ENCODE measurements at regions not wholly inside any gene's neighbourhood (a gene's known extent, or its start where the extent isn't known, plus 50 kb on each side); places are given as distances from the start of the nearest gene placed in this dataset.

- no peak for DNase-seq (ENCODE audit: low read depth)
- no peak overlapping the region for H3K4me3 ChIP-seq (ENCODE audit: control insufficient read depth, low read depth, low read length)
- no peak for TF ChIP-seq CTCF (conservative IDR thresholded peaks at IDR 0.05; ENCODE audit: control insufficient read depth, insufficient read depth, low read depth, low read length)
Observed at GRCh38 chr7:145489609-145490008, 627.0 kb upstream of the CNTNAP2 start.

DNA sequence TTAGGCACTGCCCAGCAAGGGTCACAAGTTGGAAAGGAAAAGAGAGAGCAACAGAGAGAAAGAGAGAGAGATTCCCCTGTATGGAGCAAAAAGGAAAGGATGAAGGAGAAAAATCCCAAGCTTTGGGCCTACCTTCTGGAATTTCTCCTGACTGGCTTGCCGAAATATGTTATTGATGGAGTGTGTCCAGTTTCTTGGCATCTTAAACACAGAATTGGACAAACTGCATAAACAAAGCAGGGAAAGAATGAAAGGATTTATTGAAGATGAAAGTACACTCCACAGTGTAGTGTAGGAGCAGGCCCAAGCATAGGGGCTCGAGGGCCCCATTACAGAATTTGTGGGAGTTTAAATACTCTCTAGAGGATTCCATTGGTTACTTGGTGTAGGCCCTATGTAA is 627.8 kb upstream of the CNTNAP2 start:
- no peak for TF ChIP-seq CTCF (conservative IDR thresholded peaks at IDR 0.05; ENCODE audit: control insufficient read depth, insufficient read depth, low read depth, low read length)
- DNase-seq (ENCODE audit: low read depth): no peak

DNA sequence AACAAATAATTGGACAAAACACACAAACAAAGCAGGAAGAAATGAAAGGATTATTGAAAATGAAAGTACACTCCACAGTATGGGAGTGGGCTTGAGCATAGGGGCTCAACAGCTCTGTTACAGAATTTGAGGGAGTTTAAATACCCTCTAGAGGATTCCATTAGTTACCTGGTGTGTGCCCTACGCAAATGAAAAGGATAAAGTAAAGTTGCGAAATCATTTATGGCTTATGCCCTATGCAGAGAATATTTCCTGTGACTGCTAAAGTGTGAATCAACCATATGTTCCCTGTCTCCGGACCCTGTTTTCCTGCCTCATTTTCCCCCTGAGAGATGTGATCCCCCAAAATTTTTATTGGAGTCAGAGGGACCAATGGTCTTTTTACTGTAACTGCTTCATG is 634.6 kb upstream of the CNTNAP2 start:
- DNase-seq (ENCODE audit: low read depth): no peak
- TF ChIP-seq CTCF (conservative IDR thresholded peaks at IDR 0.05; ENCODE audit: control insufficient read depth, insufficient read depth, low read depth, low read length): no peak
- no peak overlapping the region for H3K4me3 ChIP-seq (ENCODE audit: control insufficient read depth, low read depth, low read length)

More for the DNA sequence above, 627.8 kb upstream of the CNTNAP2 start:
- no peak overlapping the region for H3K4me3 ChIP-seq (ENCODE audit: control insufficient read depth, low read depth, low read length)

DNA sequence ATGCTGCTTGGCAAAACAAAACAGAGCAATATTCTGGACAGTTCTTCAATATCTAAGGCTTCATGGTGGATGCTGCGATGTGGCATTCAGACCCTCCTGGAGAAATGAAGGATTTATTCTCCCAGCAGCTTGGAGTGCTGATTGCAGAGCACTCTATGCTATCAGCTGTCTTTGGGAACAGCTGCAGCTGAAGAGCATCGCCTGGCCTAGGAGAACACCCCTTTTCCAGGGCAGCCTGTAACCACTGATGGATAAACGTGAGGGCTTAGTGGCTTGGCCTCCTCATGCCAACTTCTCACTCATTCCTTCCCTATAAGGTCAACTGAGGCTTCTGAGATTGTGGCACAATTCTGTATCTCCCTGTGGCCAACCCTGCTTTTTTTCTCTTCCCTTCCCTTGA is 638.1 kb upstream of the CNTNAP2 start:
- DNase-seq (ENCODE audit: low read depth): no peak
- H3K4me3 ChIP-seq (ENCODE audit: control insufficient read depth, low read depth, low read length): no peak overlapping the region
- TF ChIP-seq CTCF (conservative IDR thresholded peaks at IDR 0.05; ENCODE audit: control insufficient read depth, insufficient read depth, low read depth, low read length): no peak

DNA sequence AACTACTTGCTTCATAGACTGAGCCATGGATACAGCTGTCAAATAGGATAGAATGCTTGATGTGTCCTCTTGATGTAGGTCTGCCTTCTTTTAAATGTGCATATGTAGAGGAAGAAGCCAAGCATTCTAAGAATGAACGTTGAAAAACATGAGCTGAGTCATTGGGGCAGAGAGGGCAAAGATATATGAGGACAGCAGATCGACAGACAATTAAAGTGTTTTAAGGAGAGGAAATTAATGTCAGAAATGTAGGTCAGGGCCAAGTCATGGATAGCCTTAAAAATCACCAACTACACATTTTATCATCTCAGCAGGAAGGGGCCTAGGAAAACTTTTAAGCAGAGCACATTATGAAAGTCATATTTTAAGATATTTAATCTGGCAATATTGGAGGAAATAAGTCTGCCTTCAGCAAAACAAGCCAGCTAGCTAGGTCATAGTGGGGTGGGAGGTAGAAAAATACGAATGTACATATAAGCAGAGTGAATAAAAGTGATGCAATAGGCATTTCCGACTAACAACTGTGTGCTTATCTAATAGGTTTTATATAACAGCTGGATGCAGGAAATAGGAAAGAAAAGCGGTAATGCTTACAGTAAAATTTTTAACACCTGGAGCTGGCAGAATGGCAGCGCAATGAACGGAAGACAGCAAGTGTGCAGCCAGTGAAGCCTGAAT is 638.3 kb upstream of the TPK1 start:
- DNase-seq (ENCODE audit: low read depth): no peak
- no peak for TF ChIP-seq CTCF (conservative IDR thresholded peaks at IDR 0.05; ENCODE audit: control insufficient read depth, insufficient read depth, low read depth, low read length)
- no peak overlapping the region for H3K4me3 ChIP-seq (ENCODE audit: control insufficient read depth, low read depth, low read length)

DNA sequence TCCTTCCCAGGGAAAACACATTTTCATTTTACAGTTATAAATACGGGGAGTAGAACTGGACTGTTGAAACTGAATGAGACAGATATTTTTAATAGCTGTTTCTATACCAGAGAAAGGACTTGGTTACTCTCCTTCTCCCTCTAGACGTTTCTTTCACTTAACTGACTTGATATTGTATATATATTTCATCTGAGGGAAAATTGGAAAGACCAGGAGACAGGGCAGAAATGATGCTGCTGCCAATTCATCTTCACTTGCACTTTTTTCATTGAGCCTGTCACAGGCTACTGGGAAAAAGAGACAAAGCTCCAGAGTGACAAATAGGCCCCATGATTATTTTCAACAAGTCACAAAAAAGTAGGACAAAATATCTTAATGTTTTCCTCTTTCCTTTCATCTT is 636.0 kb upstream of the TPK1 start:
- DNase-seq (ENCODE audit: low read depth): no peak
- no peak overlapping the region for H3K4me3 ChIP-seq (ENCODE audit: control insufficient read depth, low read depth, low read length)
- TF ChIP-seq CTCF (conservative IDR thresholded peaks at IDR 0.05; ENCODE audit: control insufficient read depth, insufficient read depth, low read depth, low read length): no peak

- TF ChIP-seq CTCF (conservative IDR thresholded peaks at IDR 0.05; ENCODE audit: control insufficient read depth, insufficient read depth, low read depth, low read length): no peak
- DNase-seq (ENCODE audit: low read depth): no peak
- H3K4me3 ChIP-seq (ENCODE audit: control insufficient read depth, low read depth, low read length): no peak overlapping the region
Observed at GRCh38 chr7:145464287-145464686, 628.4 kb upstream of the TPK1 start.

Data from fibroblast of mammary gland (primary cell).